Naive thymus-derived CD8-positive, alpha-beta T cell (primary cell): ENCODE measurements at regions not wholly inside any gene's neighbourhood (a gene's known extent, or its start where the extent isn't known, plus 50 kb on each side); places are given as distances from the start of the nearest gene placed in this dataset. TPM values are rescaled to one million over a fixed set of nuclear protein-coding genes. Genes with fewer than 3 reads are reported as not detected.

Experiments
- microRNA-seq: library from miRNA; unstranded; fragments of <30 nt; microRNA quantifications from one replicate; pipeline ENCODE4 v1.2.0, GENCODE V29; 2022; ENCODE audit warnings: borderline microRNAs expressed

Small RNA genes in the stretch of these regions (microRNA-seq; reads per million reads assigned to microRNA genes)
- not detected for gene MIR2054
